ENCODE measurements at regions not wholly inside any gene's neighbourhood (a gene's known extent, or its start where the extent isn't known, plus 50 kb on each side); places are given as distances from the start of the nearest gene placed in this dataset.

DNA sequence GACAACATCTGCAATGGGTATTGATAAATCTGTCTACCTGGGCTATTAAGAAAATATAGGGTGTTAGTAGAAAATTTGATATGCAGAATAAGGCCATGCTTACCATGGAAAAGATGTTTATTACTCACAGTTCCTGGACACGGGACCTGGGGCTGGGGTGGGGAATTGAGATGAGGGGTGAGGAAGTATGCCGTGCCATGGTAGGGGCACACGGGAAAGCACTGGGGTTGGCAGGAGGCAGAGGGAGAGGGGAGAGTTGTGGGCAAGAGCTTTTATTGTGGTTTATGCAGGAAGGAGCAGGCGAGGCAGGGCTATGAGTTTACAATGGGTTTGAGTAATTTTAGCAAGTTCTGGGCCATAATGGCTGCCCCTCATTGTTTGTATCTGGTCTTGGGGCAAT, 493.8 kb downstream of the SIPA1L2 start:
- Mint-ChIP-seq H3K27ac (no peak overlapping the region), H3K27me3 (ENCODE audit: insufficient read depth, low read depth) (peaks cover 10% of the 10 kb centered on the region), H3K36me3 (peaks cover 2% of the 10 kb centered on the region), H3K4me3 (no peak overlapping the region), H3K4me1 (peaks cover 12% of the 10 kb centered on the region), H3K9me3 (peaks cover 22% of the 10 kb centered on the region)
- TF ChIP-seq EZH2 (IDR thresholded peaks at IDR 0.05) (no peak), EZH2phosphoT487 (IDR thresholded peaks at IDR 0.05) (no peak)
- TF ChIP-seq, protein P1, sequence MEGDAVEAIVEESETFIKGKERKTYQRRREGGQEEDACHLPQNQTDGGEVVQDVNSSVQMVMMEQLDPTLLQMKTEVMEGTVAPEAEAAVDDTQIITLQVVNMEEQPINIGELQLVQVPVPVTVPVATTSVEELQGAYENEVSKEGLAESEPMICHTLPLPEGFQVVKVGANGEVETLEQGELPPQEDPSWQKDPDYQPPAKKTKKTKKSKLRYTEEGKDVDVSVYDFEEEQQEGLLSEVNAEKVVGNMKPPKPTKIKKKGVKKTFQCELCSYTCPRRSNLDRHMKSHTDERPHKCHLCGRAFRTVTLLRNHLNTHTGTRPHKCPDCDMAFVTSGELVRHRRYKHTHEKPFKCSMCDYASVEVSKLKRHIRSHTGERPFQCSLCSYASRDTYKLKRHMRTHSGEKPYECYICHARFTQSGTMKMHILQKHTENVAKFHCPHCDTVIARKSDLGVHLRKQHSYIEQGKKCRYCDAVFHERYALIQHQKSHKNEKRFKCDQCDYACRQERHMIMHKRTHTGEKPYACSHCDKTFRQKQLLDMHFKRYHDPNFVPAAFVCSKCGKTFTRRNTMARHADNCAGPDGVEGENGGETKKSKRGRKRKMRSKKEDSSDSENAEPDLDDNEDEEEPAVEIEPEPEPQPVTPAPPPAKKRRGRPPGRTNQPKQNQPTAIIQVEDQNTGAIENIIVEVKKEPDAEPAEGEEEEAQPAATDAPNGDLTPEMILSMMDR (IDR thresholded peaks at IDR 0.05) = no peak
- Histone ChIP-seq H3K36me3 (no peaks in the 10 kb centered on the region), H3K79me2 (ENCODE audit: low read depth) (no peaks in the 10 kb centered on the region), H2AFZ (replicated peaks) (no peak overlapping the region), H4K20me1 (ENCODE audit: low read depth) (no peaks in the 10 kb centered on the region), H3K4me1 (peaks cover 16% of the 10 kb centered on the region), H3F3A (ENCODE audit: low read depth) (no peaks in the 10 kb centered on the region), H3K9me3 (ENCODE audit: low read depth) (no peaks in the 10 kb centered on the region), H3K27ac (no peak overlapping the region), H3K9ac (no peak overlapping the region), H3K27me3 (no peaks in the 10 kb centered on the region), H3K4me2 (no peak overlapping the region), H3K4me3 (no peak overlapping the region)
- no peak for DNase-seq (ENCODE audit: low spot score)

DNA sequence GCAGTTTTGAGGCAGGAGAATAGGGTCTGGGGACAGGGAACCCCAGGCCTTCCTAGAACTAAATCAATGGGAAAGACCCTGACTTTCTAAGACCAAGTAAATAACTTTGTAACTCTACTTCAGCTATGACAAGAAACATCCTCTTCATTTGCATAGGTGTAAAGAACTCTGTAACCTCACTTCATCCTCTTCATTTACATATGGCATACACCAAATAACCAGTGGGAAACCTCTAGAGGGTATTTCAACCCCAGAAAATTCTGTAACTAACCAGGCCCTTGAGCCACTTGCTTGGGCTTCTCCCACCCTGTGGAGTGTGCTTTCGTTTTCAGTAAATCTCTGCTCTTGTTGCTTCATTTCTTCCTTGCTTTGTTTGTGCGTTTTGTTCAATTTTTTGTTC, 495.6 kb downstream of the SIPA1L2 start:
- Histone ChIP-seq H4K20me1 (ENCODE audit: low read depth) (no peaks in the 10 kb centered on the region), H3K36me3 (no peaks in the 10 kb centered on the region), H3K79me2 (ENCODE audit: low read depth) (no peaks in the 10 kb centered on the region), H3F3A (ENCODE audit: low read depth) (no peaks in the 10 kb centered on the region), H3K9ac (no peak overlapping the region), H3K27me3 (no peaks in the 10 kb centered on the region), H3K27ac (no peak overlapping the region), H3K4me2 (no peak overlapping the region), H3K9me3 (ENCODE audit: low read depth) (no peaks in the 10 kb centered on the region), H3K4me1 (peaks cover 20% of the 10 kb centered on the region), H2AFZ (replicated peaks) (peak overlapping the region; percentile 66), H3K4me3 (no peak overlapping the region)
- TF ChIP-seq EZH2phosphoT487 (IDR thresholded peaks at IDR 0.05) (no peak), EZH2 (IDR thresholded peaks at IDR 0.05) (no peak)
- TF ChIP-seq, protein P1 (IDR thresholded peaks at IDR 0.05) = no peak
- Mint-ChIP-seq H3K27me3 (ENCODE audit: insufficient read depth, low read depth) (peaks cover 9% of the 10 kb centered on the region), H3K36me3 (no peaks in the 10 kb centered on the region), H3K4me1 (peaks cover 12% of the 10 kb centered on the region), H3K9me3 (peaks cover 24% of the 10 kb centered on the region), H3K4me3 (no peak overlapping the region), H3K27ac (no peak overlapping the region)
- no peak for DNase-seq (ENCODE audit: low spot score)

DNA sequence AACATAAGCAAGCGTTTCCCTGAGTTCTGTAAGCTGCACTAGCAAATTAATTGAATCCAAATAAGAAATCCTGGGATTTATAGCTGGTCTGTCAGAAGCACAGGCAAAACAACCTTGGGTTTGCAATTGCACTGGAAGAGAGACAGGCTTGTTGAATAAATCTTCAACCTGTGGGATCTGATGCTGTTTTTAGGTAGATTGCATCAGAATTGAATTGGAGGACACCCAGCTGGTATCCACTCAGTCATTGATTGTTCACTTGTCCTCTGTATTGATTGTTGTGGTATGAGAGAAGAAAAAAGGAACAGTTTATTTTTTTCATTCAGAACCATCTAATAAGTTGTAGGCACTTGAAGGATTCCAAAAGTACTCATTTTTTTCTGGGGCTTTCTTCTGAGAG, 497.4 kb downstream of the SIPA1L2 start:
- H3K27me3 ChIP-seq = no peaks in the 10 kb centered on the region
- H3K27ac Mint-ChIP-seq = no peak overlapping the region
- H3K4me1 Mint-ChIP-seq = peaks cover 12% of the 10 kb centered on the region

More for the DNA sequence above, 497.4 kb downstream of the SIPA1L2 start:
- Mint-ChIP-seq H3K9me3 (peaks cover 30% of the 10 kb centered on the region), H3K36me3 (no peaks in the 10 kb centered on the region), H3K4me3 (no peak overlapping the region), H3K27me3 (ENCODE audit: insufficient read depth, low read depth) (peaks cover 6% of the 10 kb centered on the region)
- H3K36me3 ChIP-seq = no peaks in the 10 kb centered on the region
- H3K9me3 ChIP-seq (ENCODE audit: low read depth) = no peaks in the 10 kb centered on the region
- H2AFZ ChIP-seq (replicated peaks) = no peak overlapping the region
- DNase-seq (ENCODE audit: low spot score) = no peak
- H3F3A ChIP-seq (ENCODE audit: low read depth) = no peaks in the 10 kb centered on the region
- no peaks in the 10 kb centered on the region for H4K20me1 ChIP-seq (ENCODE audit: low read depth)
- H3K9ac ChIP-seq = no peak overlapping the region
- H3K4me2 ChIP-seq = no peak overlapping the region
- peaks cover 20% of the 10 kb centered on the region for H3K4me1 ChIP-seq
- H3K4me3 ChIP-seq = no peak overlapping the region
- H3K27ac ChIP-seq = no peak overlapping the region
- no peaks in the 10 kb centered on the region for H3K79me2 ChIP-seq (ENCODE audit: low read depth)
- TF ChIP-seq EZH2 (IDR thresholded peaks at IDR 0.05) (no peak), EZH2phosphoT487 (IDR thresholded peaks at IDR 0.05) (no peak)
- TF ChIP-seq, protein P1 (IDR thresholded peaks at IDR 0.05) = no peak
